Left lobe of liver (tissue), 2 donors: ENCODE measurements at regions not wholly inside any gene's neighbourhood (a gene's known extent, or its start where the extent isn't known, plus 50 kb on each side); places are given as distances from the start of the nearest gene placed in this dataset.
A peak's percentile ranks its signal among the peaks of the same experiment; 100 is the strongest.

Source experiments
- ATAC-seq: fragments of 200-7000 bp; cut with Tn5 transposase; one replicate; pipeline ENCODE4 v1.9.1; 2020; ENCODE audit warnings: mild to moderate bottlenecking, moderate library complexity
- DNase-seq: peaks from one replicate; pipeline ENCODE4 v3.0.0-alpha.2; 2020; ENCODE audit warnings: low spot score
- donor health status: DM: no; HTN: no; CAD: no; lungs with moderate emphysema.
- donor health status: DM: no; HTN: yes; CAD: no.

DNA sequence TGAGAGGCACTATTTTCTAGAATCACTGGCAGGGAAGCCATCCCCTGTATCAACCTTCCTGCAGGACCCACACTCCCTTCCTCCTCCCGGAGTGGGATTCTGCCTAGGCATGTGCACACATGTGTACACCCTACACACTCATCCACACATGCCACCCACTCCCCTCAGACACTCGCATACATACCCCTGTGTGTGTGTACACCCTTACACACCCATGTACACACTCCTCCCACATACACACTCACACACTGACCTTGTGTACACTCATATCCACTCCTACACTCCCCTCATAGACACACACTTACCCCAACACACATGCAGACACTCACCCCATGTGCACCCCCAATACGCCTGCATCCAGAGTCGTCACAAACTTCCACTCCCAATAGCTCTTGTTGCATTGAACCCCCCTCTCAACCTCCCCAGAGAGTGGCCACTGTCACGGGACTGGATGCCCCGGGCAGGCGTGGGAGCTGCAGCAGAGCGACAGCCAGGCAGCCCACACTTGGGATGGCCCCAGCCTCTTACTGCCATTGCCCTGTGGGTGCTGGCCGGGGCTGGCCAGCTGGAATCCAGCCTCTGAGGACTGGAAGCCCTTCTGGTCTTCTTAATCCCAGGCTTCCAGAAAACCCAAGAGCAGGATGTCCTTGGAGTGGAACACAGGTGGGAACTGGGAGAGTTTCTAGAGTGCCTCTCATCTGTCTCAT lies 251.0 kb downstream of the LOXHD1 start:
- ATAC-seq (no peak), DNase-seq (no peak)

DNA sequence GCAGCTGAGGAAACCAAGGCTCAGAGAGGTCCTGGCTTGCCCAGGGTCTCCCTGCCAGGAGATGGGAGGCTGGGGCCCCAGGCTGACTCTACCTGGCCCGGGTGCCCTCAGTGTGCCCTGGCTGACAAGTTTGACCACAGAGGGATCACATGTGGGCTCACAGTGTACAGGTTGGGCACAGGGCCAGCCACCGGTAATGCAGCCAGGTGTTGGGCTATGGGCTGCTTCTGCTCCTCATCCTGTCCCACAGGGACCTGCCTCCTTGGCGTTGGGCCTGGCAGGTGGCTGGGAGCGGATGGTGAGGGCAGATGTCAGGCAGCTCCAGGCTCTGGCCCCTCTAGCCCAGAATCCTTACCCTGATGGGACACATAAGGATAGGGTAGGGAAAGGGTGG lies 250.5 kb downstream of the LOXHD1 start:
- peak; percentile 52 for DNase-seq
- peak; percentile 42 for ATAC-seq

DNA sequence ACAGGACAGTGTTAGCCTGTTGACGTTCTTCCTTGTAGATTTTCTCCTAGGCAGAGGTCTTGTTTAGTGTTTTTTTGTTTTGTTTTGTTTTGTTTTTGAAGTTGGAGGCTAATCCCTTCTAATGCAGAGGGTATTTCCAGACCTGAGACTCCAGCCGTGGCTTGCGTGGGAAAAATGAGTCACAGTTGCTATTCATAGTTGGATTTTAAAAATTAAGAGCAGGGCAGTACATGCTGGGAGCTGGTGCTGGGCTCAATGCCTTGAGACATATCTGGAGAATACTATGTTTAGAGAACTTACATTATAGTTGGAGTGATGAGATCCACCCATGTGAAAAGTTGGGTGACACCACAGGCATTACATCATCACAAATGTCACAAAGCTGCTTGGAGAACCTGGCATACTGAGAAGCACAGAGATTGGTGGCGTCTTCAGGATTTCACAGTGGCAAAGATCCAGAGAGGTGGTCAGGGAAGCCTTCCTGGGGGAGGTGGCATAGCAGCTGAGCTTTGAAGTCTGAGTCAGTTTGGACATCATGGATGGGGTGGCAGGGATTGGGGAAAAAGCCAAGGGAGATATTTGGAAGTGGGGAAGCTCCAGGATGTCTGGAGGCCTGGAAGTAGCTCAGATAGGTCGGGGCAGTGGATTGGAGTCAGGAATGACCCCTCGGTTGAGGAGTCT lies 249.4 kb downstream of the LOXHD1 start:
- ATAC-seq (no peak), DNase-seq (no peak)

DNA sequence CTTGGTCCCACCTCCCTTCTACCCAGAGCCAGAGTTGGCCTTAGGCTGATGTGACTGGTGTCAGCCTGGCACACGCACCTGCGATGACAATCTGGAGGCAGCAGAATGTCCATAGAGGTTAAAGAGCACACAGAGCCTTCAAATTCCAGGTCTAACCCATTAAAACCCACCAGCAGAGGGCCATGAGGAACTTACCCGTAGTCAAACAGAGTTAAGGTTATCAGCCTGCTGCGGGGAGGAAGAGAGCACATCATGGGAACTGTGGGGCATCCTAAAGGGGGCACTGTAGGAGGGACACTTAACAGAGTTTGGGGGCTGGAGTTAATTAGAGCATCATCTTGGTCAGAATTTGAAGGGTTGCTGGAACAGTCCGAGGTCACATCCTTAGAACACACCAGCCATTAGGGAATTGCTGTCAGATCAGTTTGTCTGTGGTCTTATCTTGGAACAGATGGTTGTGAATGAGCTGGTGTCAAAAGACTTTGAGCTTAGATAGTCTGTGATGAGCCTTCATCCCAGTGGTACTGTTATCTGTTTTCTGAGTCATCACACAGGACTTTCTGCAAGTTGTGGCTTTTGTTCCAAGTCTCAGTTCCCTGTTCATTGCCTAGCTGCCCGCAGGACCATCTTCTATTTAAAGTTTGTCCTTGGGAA lies 248.6 kb downstream of the LOXHD1 start:
- peak; percentile 15 for ATAC-seq
- no peak for DNase-seq

DNA sequence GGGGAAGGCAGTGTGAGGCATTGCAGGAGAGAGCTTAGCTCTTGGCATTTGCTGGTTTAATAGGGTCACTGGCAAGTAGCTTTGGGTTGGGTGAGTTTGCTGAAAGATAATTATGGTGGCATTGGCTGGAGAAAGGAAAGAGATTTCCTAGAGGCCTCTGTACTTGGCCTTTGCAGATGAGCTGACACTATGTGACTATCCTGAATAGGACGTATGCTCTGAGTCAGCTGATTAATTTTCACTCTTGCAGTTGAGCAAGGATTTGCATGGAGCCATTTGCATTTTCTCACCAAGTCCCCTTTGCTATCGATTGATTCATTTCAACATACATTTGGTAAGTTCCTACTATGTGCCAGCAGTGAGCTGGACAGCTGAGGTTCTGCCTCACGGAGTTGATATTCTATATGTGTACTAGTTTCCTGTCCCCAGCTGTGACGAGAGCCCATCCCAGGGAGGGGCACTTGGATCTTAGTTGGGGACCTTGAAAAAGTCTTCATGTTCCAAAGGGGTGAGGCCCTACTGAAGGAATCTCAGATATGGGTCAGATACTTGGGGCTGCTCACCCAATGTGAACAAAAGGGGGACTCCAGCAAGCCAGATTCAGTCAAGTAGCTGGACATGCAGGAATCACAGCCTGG lies 245.7 kb downstream of the LOXHD1 start:
- DNase-seq (no peak), ATAC-seq (no peak)

DNA sequence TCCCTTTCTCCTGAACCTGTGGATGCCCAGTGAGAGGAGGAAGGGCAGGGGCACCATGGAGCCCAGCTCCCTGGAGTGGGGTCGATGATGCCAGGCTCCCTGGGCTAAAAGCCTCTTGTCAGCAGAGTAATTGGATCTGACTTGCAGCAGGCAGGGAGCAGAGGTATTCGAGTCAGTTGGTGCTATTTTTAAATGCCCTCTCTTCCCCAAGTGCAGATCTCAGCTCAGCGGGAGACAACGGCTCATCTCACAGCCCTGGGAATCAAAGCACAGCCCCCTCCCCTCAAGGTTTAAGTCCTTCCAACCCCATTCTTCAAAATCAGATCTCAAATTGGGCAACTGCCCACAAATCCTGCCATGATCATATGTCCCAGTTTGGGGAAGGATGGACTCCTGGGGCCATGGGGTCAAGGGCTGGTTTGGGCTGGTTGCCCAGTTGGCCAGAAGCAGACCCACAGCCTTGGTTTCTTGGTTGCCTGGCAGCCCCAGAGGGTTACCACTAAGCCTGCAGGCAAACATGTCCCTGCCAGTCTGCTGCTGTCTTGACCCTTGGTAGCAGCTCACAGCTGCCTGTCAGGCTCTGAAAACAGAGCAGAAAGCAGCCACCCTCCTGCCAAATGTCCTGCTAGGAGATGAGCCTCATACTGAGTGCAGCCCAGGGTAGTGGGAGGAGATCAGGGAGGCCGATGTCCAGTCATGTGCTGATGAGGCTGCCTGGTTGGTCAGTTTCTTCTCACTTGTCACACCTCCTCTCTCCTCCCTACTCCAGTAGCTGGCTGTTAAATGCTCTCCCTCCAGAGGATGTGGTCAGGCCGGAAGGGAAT lies 244.9 kb downstream of the LOXHD1 start:
- ATAC-seq (peak; percentile 77), DNase-seq (peak; percentile 70)

DNA sequence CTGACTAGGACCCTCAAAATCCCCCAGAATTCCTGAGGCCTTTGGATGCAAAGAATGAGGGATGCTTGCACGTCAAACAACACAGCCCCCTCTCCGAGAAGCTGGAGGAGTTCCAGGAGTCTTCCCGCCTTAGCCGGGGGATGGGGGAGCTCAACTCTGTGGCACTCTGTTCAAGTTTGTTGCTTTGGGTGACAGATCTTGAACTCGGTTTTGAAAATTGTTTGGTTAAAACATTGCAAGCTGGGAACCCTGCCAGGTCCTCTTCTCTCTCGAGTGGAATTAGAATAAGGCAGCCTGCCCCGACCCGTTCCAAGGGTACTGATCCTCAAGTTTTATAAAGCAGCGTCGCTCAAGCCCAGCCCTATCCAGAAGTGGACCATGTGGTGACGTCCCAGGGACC lies 244.1 kb downstream of the LOXHD1 start:
- ATAC-seq = peak; percentile 56
- DNase-seq = peak; percentile 70

DNA sequence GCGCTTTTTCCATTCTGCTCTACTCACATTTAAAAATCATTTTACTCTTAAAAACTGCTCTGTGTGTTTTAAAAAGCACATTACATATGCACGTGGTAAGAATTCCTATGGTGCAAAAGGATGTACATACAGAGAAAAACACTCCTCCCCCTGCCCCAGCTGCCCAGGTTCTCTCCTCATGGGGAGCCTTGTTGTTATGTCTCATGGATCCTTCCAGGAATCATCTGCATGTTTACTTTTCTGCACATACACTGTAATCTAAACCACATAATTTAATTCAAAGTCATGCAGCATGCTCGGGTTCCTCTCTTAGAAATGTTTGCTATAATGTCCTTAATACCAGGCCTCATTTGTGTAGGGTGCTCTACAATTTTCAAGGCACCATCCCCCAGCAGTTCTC lies 243.3 kb downstream of the LOXHD1 start:
- DNase-seq (no peak), ATAC-seq (no peak)

DNA sequence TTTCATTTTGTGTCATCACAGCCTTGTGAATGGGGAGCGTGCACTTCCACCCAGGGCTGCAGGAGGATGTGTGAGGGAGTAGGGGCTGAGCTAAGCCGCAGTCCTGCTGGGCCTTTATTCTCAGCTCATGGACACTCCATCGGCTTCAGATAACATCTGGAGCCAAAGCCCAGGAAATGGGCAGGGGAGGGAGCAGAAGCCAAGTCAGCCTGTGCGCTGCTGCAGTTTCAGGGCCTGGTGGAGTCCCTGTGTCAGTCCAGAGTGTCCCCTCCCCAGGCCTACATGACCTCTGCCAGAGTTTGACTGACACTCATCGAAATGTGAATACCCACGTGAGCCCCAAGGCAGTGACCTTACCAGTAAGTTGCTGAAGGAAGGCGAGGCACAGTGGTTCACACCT lies 242.2 kb downstream of the LOXHD1 start:
- DNase-seq (no peak), ATAC-seq (no peak)

DNA sequence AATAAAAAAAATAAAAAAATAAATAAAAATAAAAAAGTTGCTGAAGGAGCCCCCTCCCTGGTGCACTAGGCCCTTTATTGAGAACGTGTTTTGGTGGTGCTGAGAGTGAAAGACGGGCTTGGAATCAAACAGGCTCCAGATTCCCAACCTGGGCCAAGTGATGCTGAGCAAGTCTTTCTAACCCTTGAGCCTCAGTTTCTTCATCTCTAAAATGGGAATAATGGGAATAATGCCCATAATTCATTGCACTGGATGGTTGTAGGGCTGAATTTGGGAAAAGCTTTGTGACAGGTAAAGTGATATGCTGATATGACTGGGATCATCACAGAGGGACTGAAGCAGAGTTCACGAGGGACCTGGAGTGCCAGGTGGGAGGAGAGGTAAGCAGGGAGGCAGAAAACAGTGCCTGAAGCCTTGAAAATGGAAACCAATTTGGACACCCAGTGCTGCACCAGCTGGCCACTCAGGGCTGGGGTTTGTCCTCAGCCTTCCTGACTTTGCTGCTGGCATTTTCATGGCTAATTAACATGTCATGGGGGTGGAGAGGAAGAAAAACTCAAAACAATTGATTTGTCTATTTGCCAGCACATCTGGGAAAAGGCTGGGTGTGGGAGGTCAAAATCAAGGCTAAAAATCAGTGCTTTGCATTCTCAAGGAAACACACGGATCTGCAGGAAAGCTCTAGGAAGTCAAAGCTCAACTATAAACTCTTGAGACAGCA lies 241.3 kb downstream of the LOXHD1 start:
- DNase-seq = no peak
- no peak for ATAC-seq

DNA sequence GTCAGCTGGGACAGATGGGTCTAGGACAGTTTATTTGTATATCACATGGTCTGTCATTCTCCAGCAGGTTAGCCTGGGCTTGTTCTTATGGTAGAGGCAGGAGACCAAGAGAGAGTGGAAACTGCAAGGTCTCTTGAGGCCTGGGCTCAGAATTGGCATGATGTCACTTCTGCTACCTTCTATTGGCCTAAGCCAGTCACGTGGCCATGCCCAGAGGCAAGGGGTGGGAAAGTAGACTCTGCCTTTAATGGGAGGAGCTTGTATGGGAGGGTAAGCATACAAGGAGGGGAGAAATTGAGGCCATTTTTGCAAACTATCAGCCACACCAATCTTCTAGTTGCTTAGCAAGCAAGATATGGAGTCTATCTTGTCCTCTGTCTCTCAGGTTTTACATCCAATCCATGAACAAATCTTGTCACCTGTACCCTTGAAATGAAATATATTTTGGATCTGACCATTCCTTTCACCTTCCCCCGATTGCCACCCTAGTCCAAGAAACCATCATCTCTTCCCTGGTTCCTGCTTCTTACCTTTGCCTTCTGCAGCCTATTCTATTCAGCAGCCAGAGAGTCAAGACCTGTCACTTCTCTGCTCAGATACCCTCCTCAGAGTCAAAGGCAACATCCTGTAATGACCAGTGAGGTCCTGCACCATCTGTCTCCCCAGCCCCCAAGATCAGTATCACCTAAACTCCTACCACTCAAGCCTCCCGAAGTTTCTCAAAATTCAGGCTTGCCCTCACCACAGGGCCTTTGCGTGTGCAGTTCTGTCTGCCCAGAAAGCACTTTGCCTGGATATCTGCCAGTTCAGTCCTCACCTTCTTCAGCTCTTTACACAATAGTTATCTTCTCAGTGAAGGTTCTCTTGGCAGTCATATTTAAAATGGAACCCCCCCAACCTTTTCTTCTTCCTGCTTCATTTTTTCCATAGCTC lies 240.0 kb downstream of the LOXHD1 start:
- no peak for DNase-seq

DNA sequence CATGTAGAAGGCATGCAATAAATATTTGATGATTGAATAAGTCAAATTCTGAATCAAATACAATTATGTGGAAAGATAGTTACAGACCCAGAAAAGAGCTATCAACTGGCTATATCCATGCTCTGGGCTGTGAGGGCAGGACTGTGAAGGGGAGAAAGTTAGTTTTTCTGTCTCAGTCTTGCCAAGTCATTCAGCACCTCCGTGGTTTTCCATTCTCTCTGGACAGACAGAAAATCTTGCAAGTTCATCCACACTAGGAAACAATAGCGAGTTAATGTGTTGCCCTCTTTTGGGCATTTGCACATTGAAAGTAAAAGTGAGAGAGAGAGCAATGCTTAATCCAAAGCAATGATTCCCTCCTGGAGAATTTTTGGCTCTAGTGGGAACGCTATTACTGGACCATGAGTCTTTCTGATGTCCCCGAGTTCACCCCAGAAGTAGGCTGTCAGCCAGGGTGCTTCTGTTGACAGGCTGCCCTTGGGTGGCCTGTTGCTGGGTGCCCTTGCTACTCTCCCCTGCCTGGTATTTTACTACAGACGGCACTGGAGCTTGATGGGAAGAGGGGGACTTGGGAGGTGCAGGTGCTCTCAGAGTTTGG lies 238.3 kb downstream of the LOXHD1 start:
- DNase-seq = peak; percentile 88
- peak; percentile 84 for ATAC-seq

More for the DNA sequence above, 240.0 kb downstream of the LOXHD1 start:
- ATAC-seq = no peak

DNA sequence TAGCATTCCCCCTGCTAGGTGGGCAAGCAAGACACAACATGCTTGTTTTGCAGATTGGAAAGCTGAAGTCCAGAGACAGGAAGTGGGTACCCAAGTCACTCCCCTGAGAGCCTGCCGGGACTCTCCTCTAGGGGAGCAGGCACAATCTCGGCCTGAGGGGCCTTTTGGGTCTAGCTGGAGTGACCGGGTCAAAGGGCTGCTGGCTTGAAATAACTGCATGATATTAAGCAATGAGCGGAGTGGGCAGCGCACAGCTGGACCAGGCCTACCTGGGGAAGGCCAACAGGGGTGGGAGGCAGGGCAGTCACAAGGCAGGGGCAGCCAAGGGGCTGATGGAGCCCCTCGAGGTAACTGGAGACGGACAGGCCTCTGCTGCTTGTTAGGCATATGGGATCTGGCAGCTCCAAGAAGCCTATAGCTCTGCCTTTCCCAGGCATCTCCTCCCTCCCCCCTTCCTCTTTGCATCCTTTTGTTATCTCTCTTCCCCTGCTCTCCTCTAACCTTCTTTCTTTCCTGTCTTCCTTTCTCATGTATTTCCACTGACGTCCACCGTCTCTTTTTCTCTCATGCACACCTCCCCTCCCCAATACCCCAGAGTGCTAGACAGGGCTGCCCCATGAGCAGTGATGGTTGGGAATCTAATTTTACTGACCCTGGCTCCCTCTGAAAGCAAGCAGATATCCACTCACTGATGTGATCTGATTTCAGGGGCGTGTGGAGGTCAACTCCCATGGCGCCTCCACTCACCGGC lies 237.5 kb downstream of the LOXHD1 start:
- ATAC-seq = peak; percentile 80
- DNase-seq = peak; percentile 84

DNA sequence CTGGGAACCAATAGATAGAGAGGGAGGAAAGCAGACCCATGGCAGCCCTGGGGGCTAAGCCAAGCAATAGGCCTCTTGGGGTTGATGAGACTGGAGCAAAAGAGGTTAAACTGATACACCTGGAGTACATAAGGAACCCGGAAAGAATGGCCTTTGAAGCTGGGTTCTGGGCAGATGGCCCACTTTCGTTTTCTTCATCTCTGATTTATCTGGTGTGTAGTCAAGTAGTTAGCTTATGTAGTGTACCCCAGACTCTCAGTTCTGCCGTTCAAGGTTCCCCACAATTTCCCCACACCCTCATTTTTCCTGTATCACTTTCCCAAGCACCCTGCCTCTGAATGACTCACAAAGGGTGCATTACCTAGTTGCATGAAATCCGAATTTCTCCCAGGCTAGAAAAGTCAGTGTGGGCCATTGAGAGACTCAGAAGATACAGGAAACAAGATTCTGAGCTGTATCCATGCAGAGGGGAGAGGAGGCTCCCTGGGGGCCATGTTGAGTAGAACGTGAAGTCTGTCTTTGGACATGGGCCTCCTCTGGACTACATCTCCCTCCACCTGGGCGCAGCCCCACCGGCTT lies 235.0 kb downstream of the LOXHD1 start:
- DNase-seq = peak; percentile 64
- ATAC-seq = peak; percentile 31

DNA sequence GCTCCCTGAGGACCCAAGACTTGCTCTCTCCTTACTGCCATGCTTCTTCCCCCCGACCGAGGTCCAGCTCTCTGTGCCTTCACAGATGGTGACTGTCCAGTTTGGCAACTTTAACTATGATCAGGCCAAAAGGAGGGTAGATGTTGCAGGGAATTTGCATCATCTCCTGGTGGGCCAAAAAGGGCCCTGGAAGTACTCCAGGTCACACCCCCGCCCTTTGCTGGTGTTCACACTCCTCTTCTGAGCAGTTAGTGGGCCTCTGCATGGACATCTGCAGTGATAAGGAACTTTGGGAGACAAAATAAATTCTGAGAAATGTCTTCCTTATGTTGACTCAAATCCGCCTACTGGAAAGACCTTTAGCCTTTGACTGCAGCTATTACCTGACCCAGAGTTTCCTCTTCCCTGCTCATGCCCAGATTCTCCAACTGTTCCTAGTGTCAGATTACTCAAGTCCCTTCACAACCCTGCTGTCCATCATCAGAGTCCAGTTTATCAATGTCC lies 234.4 kb downstream of the LOXHD1 start:
- DNase-seq = peak; percentile 57
- ATAC-seq = peak; percentile 45

DNA sequence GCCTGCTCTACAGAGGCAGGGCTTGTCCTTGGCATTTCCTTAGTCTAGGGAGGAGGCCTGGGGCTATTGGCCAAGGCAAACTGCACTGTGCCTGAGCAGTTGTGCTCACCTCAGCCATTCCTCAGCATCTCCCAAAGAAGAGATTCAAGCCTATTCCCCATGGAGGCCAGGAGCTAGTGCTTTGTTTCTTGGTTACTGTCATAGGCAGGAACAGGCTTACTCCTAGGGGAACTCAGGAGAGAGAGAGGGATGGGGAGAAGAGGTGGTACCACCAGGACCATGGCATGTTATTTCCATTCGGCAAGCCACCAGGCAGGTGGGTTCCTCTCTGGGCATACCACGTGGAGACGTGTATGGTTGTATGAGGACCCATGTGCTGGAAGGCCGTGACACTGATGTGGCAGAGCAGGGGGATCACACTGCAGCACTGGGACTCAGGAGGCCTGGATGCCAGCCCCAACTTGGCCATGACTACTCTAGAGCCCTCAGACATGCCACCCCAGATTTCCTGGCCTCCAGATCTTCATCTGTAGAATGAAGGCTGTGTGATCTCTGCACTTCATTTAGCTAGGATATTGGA lies 233.7 kb downstream of the LOXHD1 start:
- no peak for ATAC-seq

DNA sequence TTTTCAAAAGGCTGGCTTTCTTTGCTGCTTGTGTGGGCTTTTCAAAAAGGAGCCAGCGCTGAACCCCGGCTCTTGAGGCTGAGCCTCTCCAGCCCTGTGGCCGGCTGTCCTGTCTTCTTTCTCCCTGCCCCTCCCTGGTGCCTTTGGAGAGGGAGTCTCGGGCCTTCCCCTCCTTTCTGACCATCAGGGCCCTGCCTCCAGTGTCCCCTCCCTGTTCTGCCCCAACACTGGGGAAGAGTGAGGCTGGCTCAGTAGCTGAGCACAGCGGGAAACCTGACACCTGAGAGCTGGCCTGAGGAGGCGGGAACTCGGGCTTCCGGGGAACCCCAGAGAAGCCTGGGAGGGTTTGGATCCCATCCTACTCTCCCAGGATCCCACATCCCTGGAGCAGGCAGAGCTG lies 232.1 kb downstream of the LOXHD1 start:
- peak; percentile 33 for DNase-seq
- ATAC-seq = no peak

More for the DNA sequence above, 233.7 kb downstream of the LOXHD1 start:
- no peak for DNase-seq
